SK-N-SH treated with all-trans-retinoic acid at 6 μM for 48 hours (cell line): ENCODE measurements at regions not wholly inside any gene's neighbourhood (a gene's known extent, or its start where the extent isn't known, plus 50 kb on each side); places are given as distances from the start of the nearest gene placed in this dataset.
"Not testable (repeated sequence)": the region's sequence is repeated elsewhere in the genome, so short reads cannot be mapped to it uniquely, and the experiment has no call there.

Source experiments
- ATAC-seq: fragments of 200-7000 bp; cut with Tn5 transposase; 3 replicates; pipeline ENCODE4 v1.9.1; 2020; ENCODE audit warnings: mild to moderate bottlenecking, moderate library complexity
- ARNTL ChIP-seq: fragments of 450-650 bp; formaldehyde crosslinking; IDR thresholded peaks from 2 replicates; pipeline ENCODE4 v1.5.0; 2020; ENCODE audit warnings: low read depth, mild to moderate bottlenecking, moderate library complexity, borderline replicate concordance
- BACH2 ChIP-seq: fragments of 250-450 bp; sonication (Bioruptor Pico); IDR thresholded peaks from 2 replicates; pipeline ENCODE4 v1.9.0; 2021; ENCODE audit warnings: mild to moderate bottlenecking, borderline replicate concordance
- CSDC2 ChIP-seq: fragments of 250-450 bp; sonication (Bioruptor Pico); IDR thresholded peaks from 2 replicates; pipeline ENCODE4 v1.5.0; 2020; ENCODE audit warnings: mild to moderate bottlenecking, moderate library complexity
- ESRRG ChIP-seq: fragments of 250-450 bp; sonication (Bioruptor Pico); IDR thresholded peaks from 2 replicates; pipeline ENCODE4 v1.6.1; 2021; ENCODE audit warnings: mild to moderate bottlenecking
- GLIS3 ChIP-seq: fragments of 250-450 bp; sonication (Bioruptor Pico); IDR thresholded peaks from 2 replicates; pipeline ENCODE4 v1.5.0; 2020; ENCODE audit warnings: mild to moderate bottlenecking, moderate library complexity
- ISL1 ChIP-seq: fragments of 250-450 bp; sonication (Bioruptor Pico); IDR thresholded peaks from 2 replicates; pipeline ENCODE4 v2.1.2; 2022; ENCODE audit warnings: mild to moderate bottlenecking, moderate library complexity
- OSR1 ChIP-seq: fragments of 250-450 bp; sonication (Bioruptor Pico); IDR thresholded peaks from 2 replicates; pipeline ENCODE4 v1.8.0; 2022; ENCODE audit warnings: moderate library complexity, mild to moderate bottlenecking, inconsistent platforms
- POU6F1 ChIP-seq: fragments of 250-450 bp; sonication (Bioruptor Pico); IDR thresholded peaks from 2 replicates; pipeline ENCODE4 v1.8.0; 2021; ENCODE audit warnings: low read depth, mild to moderate bottlenecking, moderate library complexity, borderline replicate concordance
- PPARA ChIP-seq: fragments of 250-450 bp; sonication (Bioruptor Pico); IDR thresholded peaks from 2 replicates; pipeline ENCODE4 v1.5.0; 2020; ENCODE audit warnings: mild to moderate bottlenecking, borderline replicate concordance
- RARB ChIP-seq: fragments of 250-450 bp; sonication (Bioruptor Pico); IDR thresholded peaks from 2 replicates; pipeline ENCODE4 v1.8.0; 2021; ENCODE audit warnings: mild to moderate bottlenecking, moderate library complexity
- SNAI2 ChIP-seq: fragments of 250-450 bp; sonication (Bioruptor Pico); IDR thresholded peaks from 2 replicates; pipeline ENCODE4 v1.5.0; 2020; ENCODE audit warnings: mild to moderate bottlenecking, moderate library complexity
- TCF4 ChIP-seq: fragments of 250-450 bp; sonication (Bioruptor Pico); IDR thresholded peaks from 2 replicates; pipeline ENCODE4 v1.8.0; 2021; ENCODE audit warnings: mild to moderate bottlenecking, moderate library complexity, borderline replicate concordance
- TOX ChIP-seq: fragments of 250-450 bp; sonication (Bioruptor Pico); IDR thresholded peaks from 2 replicates; pipeline ENCODE4 v1.8.0; 2021; ENCODE audit warnings: mild to moderate bottlenecking, moderate library complexity, borderline replicate concordance
- ZC3H10 ChIP-seq: fragments of 250-450 bp; sonication (Bioruptor Pico); IDR thresholded peaks from 2 replicates; pipeline ENCODE4 v1.5.1; 2021; ENCODE audit warnings: mild to moderate bottlenecking, moderate library complexity
- ZFP3 ChIP-seq: fragments of 250-450 bp; sonication (Bioruptor Pico); IDR thresholded peaks from 2 replicates; pipeline ENCODE4 v1.5.0; 2020; ENCODE audit warnings: mild to moderate bottlenecking, moderate library complexity
- ZNF565 ChIP-seq: fragments of 450-650 bp; formaldehyde crosslinking; conservative IDR thresholded peaks from 2 replicates; pipeline ENCODE4 v1.5.0; 2020; ENCODE audit warnings: low read depth, mild to moderate bottlenecking, moderate library complexity
- ZNF70 ChIP-seq: fragments of 450-650 bp; formaldehyde crosslinking; IDR thresholded peaks from 2 replicates; pipeline ENCODE4 v1.5.0; 2020; ENCODE audit warnings: mild to moderate bottlenecking, moderate library complexity
- ZNF8 ChIP-seq: fragments of 450-650 bp; formaldehyde crosslinking; IDR thresholded peaks from 2 replicates; pipeline ENCODE4 v1.5.0; 2020; ENCODE audit warnings: mild to moderate bottlenecking, moderate library complexity
- TF ChIP-seq, protein P1 (sequence below): fragments of 250-450 bp; sonication (Bioruptor Pico); IDR thresholded peaks from 2 replicates; pipeline ENCODE4 v1.5.1; 2021; ENCODE audit warnings: mild to moderate bottlenecking, moderate library complexity
- TF ChIP-seq, protein P2 (sequence below): fragments of 250-450 bp; sonication (Bioruptor Pico); IDR thresholded peaks from 2 replicates; pipeline ENCODE4 v1.8.0; 2020; ENCODE audit warnings: mild to moderate bottlenecking, moderate library complexity, borderline replicate concordance
- TF ChIP-seq, protein P3 (sequence below): fragments of 250-450 bp; sonication (Bioruptor Pico); IDR thresholded peaks from 2 replicates; pipeline ENCODE4 v1.5.1; 2020; ENCODE audit warnings: low read depth, mild to moderate bottlenecking, moderate library complexity
- TF ChIP-seq, protein P4 (sequence below): fragments of 250-450 bp; sonication (Bioruptor Pico); IDR thresholded peaks from 2 replicates; pipeline ENCODE4 v1.5.0; 2020; ENCODE audit warnings: mild to moderate bottlenecking, moderate library complexity

- TF ChIP-seq CSDC2 (CRISPR knock-in tag): no peak
- TF ChIP-seq RARB (CRISPR knock-in tag): no peak
- no peak for TF ChIP-seq ESRRG (CRISPR knock-in tag)
- TF ChIP-seq ISL1 (CRISPR knock-in tag): no peak
- TF ChIP-seq ARNTL (CRISPR knock-in tag): no peak
- ATAC-seq: no peak
These were observed 303.9 kb downstream of the SEC16B start for GRCh38 chr1:177665935-177666334.

DNA sequence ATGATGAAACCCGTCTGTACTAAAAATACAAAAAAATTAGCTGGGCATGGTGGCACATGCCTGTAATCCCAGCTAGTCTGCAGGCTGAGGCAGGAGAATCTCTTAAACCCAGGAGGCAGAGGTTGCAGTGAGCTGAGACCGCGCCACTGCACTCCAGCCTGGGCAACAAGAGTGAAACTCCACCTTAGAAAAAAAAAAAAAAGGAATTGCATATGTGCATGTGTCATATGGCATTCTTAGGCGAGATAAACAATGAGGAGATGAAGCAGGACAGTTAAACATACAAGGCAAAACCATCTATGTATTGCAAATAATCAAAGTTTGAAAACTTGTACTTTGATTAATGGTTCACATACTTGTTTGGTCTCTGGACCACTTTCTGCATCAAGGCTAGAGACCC lies 305.1 kb downstream of the SEC16B start:
- not testable (repeated sequence) for ATAC-seq

- TF ChIP-seq SNAI2 (CRISPR knock-in tag): no peak
- TF ChIP-seq ESRRG (CRISPR knock-in tag): no peak
- no peak for TF ChIP-seq PPARA (CRISPR knock-in tag)
- no peak for TF ChIP-seq GLIS3 (CRISPR knock-in tag)
- TF ChIP-seq ZNF70 (CRISPR knock-in tag): no peak
- TF ChIP-seq, protein P1, sequence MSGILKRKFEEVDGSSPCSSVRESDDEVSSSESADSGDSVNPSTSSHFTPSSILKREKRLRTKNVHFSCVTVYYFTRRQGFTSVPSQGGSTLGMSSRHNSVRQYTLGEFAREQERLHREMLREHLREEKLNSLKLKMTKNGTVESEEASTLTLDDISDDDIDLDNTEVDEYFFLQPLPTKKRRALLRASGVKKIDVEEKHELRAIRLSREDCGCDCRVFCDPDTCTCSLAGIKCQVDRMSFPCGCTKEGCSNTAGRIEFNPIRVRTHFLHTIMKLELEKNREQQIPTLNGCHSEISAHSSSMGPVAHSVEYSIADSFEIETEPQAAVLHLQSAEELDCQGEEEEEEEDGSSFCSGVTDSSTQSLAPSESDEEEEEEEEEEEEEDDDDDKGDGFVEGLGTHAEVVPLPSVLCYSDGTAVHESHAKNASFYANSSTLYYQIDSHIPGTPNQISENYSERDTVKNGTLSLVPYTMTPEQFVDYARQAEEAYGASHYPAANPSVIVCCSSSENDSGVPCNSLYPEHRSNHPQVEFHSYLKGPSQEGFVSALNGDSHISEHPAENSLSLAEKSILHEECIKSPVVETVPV (CRISPR knock-in tag): no peak
- ATAC-seq: no peak
These were observed 309.7 kb downstream of the SEC16B start for GRCh38 chr1:177660188-177660587.

- no peak for ATAC-seq
- TF ChIP-seq PPARA (CRISPR knock-in tag) (no peak), ESRRG (CRISPR knock-in tag) (no peak), ARNTL (CRISPR knock-in tag) (no peak), TOX (CRISPR knock-in tag) (no peak), ZFP3 (no peak), BACH2 (CRISPR knock-in tag) (no peak), ISL1 (CRISPR knock-in tag) (no peak), OSR1 (CRISPR knock-in tag) (no peak), ZC3H10 (CRISPR knock-in tag) (no peak), ZNF8 (CRISPR knock-in tag) (no peak), POU6F1 (CRISPR knock-in tag) (no peak), TCF4 (CRISPR knock-in tag) (no peak), GLIS3 (CRISPR knock-in tag) (no peak), CSDC2 (CRISPR knock-in tag) (no peak), ZNF565 (CRISPR knock-in tag) (no peak)
- TF ChIP-seq, protein P1 (CRISPR knock-in tag): no peak
- TF ChIP-seq, protein P2, sequence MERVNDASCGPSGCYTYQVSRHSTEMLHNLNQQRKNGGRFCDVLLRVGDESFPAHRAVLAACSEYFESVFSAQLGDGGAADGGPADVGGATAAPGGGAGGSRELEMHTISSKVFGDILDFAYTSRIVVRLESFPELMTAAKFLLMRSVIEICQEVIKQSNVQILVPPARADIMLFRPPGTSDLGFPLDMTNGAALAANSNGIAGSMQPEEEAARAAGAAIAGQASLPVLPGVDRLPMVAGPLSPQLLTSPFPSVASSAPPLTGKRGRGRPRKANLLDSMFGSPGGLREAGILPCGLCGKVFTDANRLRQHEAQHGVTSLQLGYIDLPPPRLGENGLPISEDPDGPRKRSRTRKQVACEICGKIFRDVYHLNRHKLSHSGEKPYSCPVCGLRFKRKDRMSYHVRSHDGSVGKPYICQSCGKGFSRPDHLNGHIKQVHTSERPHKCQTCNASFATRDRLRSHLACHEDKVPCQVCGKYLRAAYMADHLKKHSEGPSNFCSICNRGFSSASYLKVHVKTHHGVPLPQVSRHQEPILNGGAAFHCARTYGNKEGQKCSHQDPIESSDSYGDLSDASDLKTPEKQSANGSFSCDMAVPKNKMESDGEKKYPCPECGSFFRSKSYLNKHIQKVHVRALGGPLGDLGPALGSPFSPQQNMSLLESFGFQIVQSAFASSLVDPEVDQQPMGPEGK (CRISPR knock-in tag): no peak
- TF ChIP-seq, protein P3, sequence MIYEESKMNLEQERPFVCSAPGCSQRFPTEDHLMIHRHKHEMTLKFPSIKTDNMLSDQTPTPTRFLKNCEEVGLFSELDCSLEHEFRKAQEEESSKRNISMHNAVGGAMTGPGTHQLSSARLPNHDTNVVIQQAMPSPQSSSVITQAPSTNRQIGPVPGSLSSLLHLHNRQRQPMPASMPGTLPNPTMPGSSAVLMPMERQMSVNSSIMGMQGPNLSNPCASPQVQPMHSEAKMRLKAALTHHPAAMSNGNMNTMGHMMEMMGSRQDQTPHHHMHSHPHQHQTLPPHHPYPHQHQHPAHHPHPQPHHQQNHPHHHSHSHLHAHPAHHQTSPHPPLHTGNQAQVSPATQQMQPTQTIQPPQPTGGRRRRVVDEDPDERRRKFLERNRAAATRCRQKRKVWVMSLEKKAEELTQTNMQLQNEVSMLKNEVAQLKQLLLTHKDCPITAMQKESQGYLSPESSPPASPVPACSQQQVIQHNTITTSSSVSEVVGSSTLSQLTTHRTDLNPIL (CRISPR knock-in tag): no peak
- TF ChIP-seq, protein P4, sequence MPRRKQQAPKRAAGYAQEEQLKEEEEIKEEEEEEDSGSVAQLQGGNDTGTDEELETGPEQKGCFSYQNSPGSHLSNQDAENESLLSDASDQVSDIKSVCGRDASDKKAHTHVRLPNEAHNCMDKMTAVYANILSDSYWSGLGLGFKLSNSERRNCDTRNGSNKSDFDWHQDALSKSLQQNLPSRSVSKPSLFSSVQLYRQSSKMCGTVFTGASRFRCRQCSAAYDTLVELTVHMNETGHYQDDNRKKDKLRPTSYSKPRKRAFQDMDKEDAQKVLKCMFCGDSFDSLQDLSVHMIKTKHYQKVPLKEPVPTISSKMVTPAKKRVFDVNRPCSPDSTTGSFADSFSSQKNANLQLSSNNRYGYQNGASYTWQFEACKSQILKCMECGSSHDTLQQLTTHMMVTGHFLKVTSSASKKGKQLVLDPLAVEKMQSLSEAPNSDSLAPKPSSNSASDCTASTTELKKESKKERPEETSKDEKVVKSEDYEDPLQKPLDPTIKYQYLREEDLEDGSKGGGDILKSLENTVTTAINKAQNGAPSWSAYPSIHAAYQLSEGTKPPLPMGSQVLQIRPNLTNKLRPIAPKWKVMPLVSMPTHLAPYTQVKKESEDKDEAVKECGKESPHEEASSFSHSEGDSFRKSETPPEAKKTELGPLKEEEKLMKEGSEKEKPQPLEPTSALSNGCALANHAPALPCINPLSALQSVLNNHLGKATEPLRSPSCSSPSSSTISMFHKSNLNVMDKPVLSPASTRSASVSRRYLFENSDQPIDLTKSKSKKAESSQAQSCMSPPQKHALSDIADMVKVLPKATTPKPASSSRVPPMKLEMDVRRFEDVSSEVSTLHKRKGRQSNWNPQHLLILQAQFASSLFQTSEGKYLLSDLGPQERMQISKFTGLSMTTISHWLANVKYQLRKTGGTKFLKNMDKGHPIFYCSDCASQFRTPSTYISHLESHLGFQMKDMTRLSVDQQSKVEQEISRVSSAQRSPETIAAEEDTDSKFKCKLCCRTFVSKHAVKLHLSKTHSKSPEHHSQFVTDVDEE (CRISPR knock-in tag): no peak
These were observed 310.6 kb downstream of the SEC16B start for GRCh38 chr1:177659281-177659680.
